T47D (cell line): ENCODE measurements at regions not wholly inside any gene's neighbourhood (a gene's known extent, or its start where the extent isn't known, plus 50 kb on each side); places are given as distances from the start of the nearest gene placed in this dataset.

Source experiments
- DNase-seq, 2 experiments: peaks; one replicate each; pipeline versions ENCODE4 v3.0.0 to v3.0.0-alpha.2; 2011 to 2012; ENCODE audit warnings: low read depth in 1 of 2, low spot score in 1 of 2
- JUND ChIP-seq: IDR thresholded peaks from 2 replicates; pipeline ENCODE4 v1.6.1; 2012; ENCODE audit warnings: low read depth
- in situ Hi-C: cut with HindIII; loops from 2 replicates; pipeline ENCODE4 v1.10.0; 2016; ENCODE audit warnings: low sequenced_read_pairs, low pct_unique_long_range_greater_than_20kb

- in situ Hi-C loops = no loop called here
- TF ChIP-seq JUND = no peak
- no peak for DNase-seq
Measured at GRCh38 chr2:126788113-126788512, 110.6 kb upstream of the TEX51 start.

- in situ Hi-C loops = no loop called here
- no peak for DNase-seq
- no peak for TF ChIP-seq JUND
Measured at GRCh38 chr2:126788652-126789051, 110.0 kb upstream of the TEX51 start.

- in situ Hi-C loops = no loop called here
- TF ChIP-seq JUND = no peak
Measured at GRCh38 chr2:126790987-126791780, 107.5 kb upstream of the TEX51 start.

GRCh38 chr2:126792186-126792585, 106.5 kb upstream of the TEX51 start:
- no peak for TF ChIP-seq JUND
- in situ Hi-C loops = no loop called here
- DNase-seq = no peak

More at GRCh38 chr2:126790987-126791780, 107.5 kb upstream of the TEX51 start:
- DNase-seq = no peak

- TF ChIP-seq JUND = no peak
- in situ Hi-C loops = no loop called here
- no peak for DNase-seq
Measured at GRCh38 chr2:126792993-126793392, 105.7 kb upstream of the TEX51 start.

GRCh38 chr2:126793885-126794613, 104.6 kb upstream of the TEX51 start:
- DNase-seq = no peak
- in situ Hi-C loops = no loop called here
- TF ChIP-seq JUND = no peak

GRCh38 chr2:126795656-126796055, 103.0 kb upstream of the TEX51 start:
- in situ Hi-C loops = no loop called here
- DNase-seq = no peak
- no peak for TF ChIP-seq JUND

- DNase-seq = no peak
- no peak for TF ChIP-seq JUND
- in situ Hi-C loops = no loop called here
Measured at GRCh38 chr2:126796931-126797621, 101.6 kb upstream of the TEX51 start.

GRCh38 chr2:126797622-126798275, 100.9 kb upstream of the TEX51 start:
- DNase-seq = no peak
- in situ Hi-C loops = no loop called here
- TF ChIP-seq JUND = no peak

- in situ Hi-C loops = no loop called here
- no peak for TF ChIP-seq JUND
- no peak for DNase-seq
Measured at GRCh38 chr2:126798276-126799140, 100.2 kb upstream of the TEX51 start.

GRCh38 chr2:126799301-126799700, 99.4 kb upstream of the TEX51 start:
- DNase-seq = no peak
- TF ChIP-seq JUND = no peak
- in situ Hi-C loops = no loop called here

GRCh38 chr2:126801473-126801872, 97.2 kb upstream of the TEX51 start:
- in situ Hi-C loops = no loop called here
- TF ChIP-seq JUND = no peak
- DNase-seq = no peak
